ENCODE measurements at regions not wholly inside any gene's neighbourhood (a gene's known extent, or its start where the extent isn't known, plus 50 kb on each side); places are given as distances from the start of the nearest gene placed in this dataset.

- H3K79me2 ChIP-seq (ENCODE audit: insufficient read depth, low read length): no peaks in the 10 kb centered on the region
- RAD21 ChIA-PET (ENCODE audit: low non-redundant PET in 1 of 2, low total read pairs in 2 of 2, uncharacterized antibody in 2 of 2, unreplicated experiment in 2 of 2): no interaction called here
- peaks cover 0 to 29% of the 10 kb centered on the region in 2 experiments; a peak in 2 of 4 replicates for H3K9me3 ChIP-seq (ENCODE audit: control insufficient read depth in 1 of 2, insufficient read depth in 1 of 2, low read depth in 1 of 2, low read length in 2 of 2)
- no peak overlapping the region for H3K27ac ChIP-seq (ENCODE audit: low read depth, low read length)
- no peak for TF ChIP-seq FOSL1 (IDR thresholded peaks at IDR 0.05; ENCODE audit: low read depth)
- TF ChIP-seq EZH2 (IDR thresholded peaks at IDR 0.05): no peak
- TF ChIP-seq EGR1 (IDR thresholded peaks at IDR 0.05; ENCODE audit: low read depth): no peak
- H3K9ac ChIP-seq (ENCODE audit: low read length): no peak overlapping the region
- H3K27me3 ChIP-seq (ENCODE audit: insufficient read depth, low read length): no peaks in the 10 kb centered on the region
- H3K36me3 ChIP-seq (ENCODE audit: control insufficient read depth in 1 of 2, insufficient read depth in 2 of 2, low read length in 2 of 2): no peaks in the 10 kb centered on the region
- POLR2A ChIA-PET: no interaction called here
- no peaks in the 10 kb centered on the region for H3K9me2 ChIP-seq (ENCODE audit: insufficient read depth)
- no TSS peak for BruUV-seq (replicated peaks)
- H3K4me3 ChIP-seq (replicated peaks in 1 of 2; ENCODE audit: low read depth in 1 of 2, low read length in 2 of 2): no peak overlapping the region
- intact Hi-C loops (cut with micrococcal nuclease): no loop called here
- CTCF ChIA-PET: no interaction called here
- no peaks in the 10 kb centered on the region for H4K20me1 ChIP-seq (ENCODE audit: insufficient read depth)
- no peaks in the 10 kb centered on the region for H3K4me1 ChIP-seq (ENCODE audit: control insufficient read depth in 1 of 2, insufficient read depth in 2 of 2, low read length in 2 of 2)
- ATAC-seq (no peak), DNase-seq (ENCODE audit: low read depth, low spot score) (no peak)
- H3K4me2 ChIP-seq (ENCODE audit: low read length): no peak overlapping the region
- no peak overlapping the region for H2AFZ ChIP-seq (ENCODE audit: low read depth, low read length, poor library complexity, severe bottlenecking)
Observed at GRCh38 chr18:71844814-71845213, 699.3 kb downstream of the CBLN2 start.

GRCh38 chr18:71842666-71843065 is 701.5 kb downstream of the CBLN2 start:
- BruUV-seq (replicated peaks): no TSS peak
- Histone ChIP-seq H2AFZ (ENCODE audit: low read depth, low read length, poor library complexity, severe bottlenecking) (no peak overlapping the region), H3K4me3 (replicated peaks in 1 of 2; ENCODE audit: low read depth in 1 of 2, low read length in 2 of 2) (no peak overlapping the region), H3K9ac (ENCODE audit: low read length) (no peak overlapping the region), H3K79me2 (ENCODE audit: insufficient read depth, low read length) (no peaks in the 10 kb centered on the region), H4K20me1 (ENCODE audit: insufficient read depth) (no peaks in the 10 kb centered on the region), H3K27ac (ENCODE audit: low read depth, low read length) (no peak overlapping the region), H3K27me3 (ENCODE audit: insufficient read depth, low read length) (no peaks in the 10 kb centered on the region), H3K36me3 (ENCODE audit: control insufficient read depth in 1 of 2, insufficient read depth in 2 of 2, low read length in 2 of 2) (no peaks in the 10 kb centered on the region), H3K4me2 (ENCODE audit: low read length) (no peak overlapping the region), H3K9me2 (ENCODE audit: insufficient read depth) (no peaks in the 10 kb centered on the region), H3K9me3 (ENCODE audit: control insufficient read depth in 1 of 2, insufficient read depth in 1 of 2, low read depth in 1 of 2, low read length in 2 of 2) (peaks cover 4 to 34% of the 10 kb centered on the region in 2 experiments; a peak in 2 of 4 replicates), H3K4me1 (ENCODE audit: control insufficient read depth in 1 of 2, insufficient read depth in 2 of 2, low read length in 2 of 2) (no peaks in the 10 kb centered on the region)
- ChIA-PET RAD21 (ENCODE audit: low non-redundant PET in 1 of 2, low total read pairs in 2 of 2, uncharacterized antibody in 2 of 2, unreplicated experiment in 2 of 2) (no interaction called here), POLR2A (no interaction called here), CTCF (no interaction called here)
- ATAC-seq (no peak), DNase-seq (ENCODE audit: low read depth, low spot score) (no peak)
- intact Hi-C loops (cut with micrococcal nuclease): no loop called here
- TF ChIP-seq RAD21 (IDR thresholded peaks at IDR 0.05; ENCODE audit: low read depth): no peak
- TF ChIP-seq JUND (IDR thresholded peaks at IDR 0.05): no peak
- TF ChIP-seq ZFX (IDR thresholded peaks at IDR 0.05): no peak
- no peak for TF ChIP-seq ZNF274 (IDR thresholded peaks at IDR 0.05; ENCODE audit: low read depth, low read length)
- TF ChIP-seq YY1 (IDR thresholded peaks at IDR 0.05; ENCODE audit: extremely low read depth, insufficient replicate concordance, low read depth, low read length): no peak
- no peak for TF ChIP-seq REST (IDR thresholded peaks at IDR 0.05; ENCODE audit: low read depth)
- no peak for TF ChIP-seq ELF1 (IDR thresholded peaks at IDR 0.05; ENCODE audit: borderline replicate concordance, low read depth)
- TF ChIP-seq SRF (IDR thresholded peaks at IDR 0.05; ENCODE audit: low read depth): no peak
- TF ChIP-seq ATF3 (IDR thresholded peaks at IDR 0.05): no peak
- TF ChIP-seq MAX (IDR thresholded peaks at IDR 0.05): no peak
- TF ChIP-seq SP1 (IDR thresholded peaks at IDR 0.05; ENCODE audit: low read depth): no peak
- TF ChIP-seq POLR2A (IDR thresholded peaks at IDR 0.05; ENCODE audit: borderline replicate concordance, extremely low read depth, insufficient read depth, insufficient read length): no peak
- no peak for TF ChIP-seq EZH2 (IDR thresholded peaks at IDR 0.05)
- TF ChIP-seq TCF7L2 (IDR thresholded peaks at IDR 0.05; ENCODE audit: borderline replicate concordance, extremely low read depth, insufficient read depth, insufficient read length): no peak
- TF ChIP-seq CTCF (IDR thresholded peaks at IDR 0.05 in 2 of 3, conservative IDR thresholded peaks at IDR 0.05 in 1 of 3; ENCODE audit: borderline replicate concordance in 1 of 3, insufficient read depth in 1 of 3, low read depth in 2 of 3, low read length in 2 of 3): no peak
- TF ChIP-seq CBX3 (IDR thresholded peaks at IDR 0.05; ENCODE audit: low read depth): no peak

Data from HCT116 (cell line).